HG03097 (cell line): ENCODE measurements at regions not wholly inside any gene's neighbourhood (a gene's known extent, or its start where the extent isn't known, plus 50 kb on each side); places are given as distances from the start of the nearest gene placed in this dataset.
"Not testable (repeated sequence)": the region's sequence is repeated elsewhere in the genome, so short reads cannot be mapped to it uniquely, and the experiment has no call there.

Source experiments
- ATAC-seq: cut with Tn5 transposase; IDR thresholded peaks from one replicate; pipeline ENCODE4 v1.9.1; 2021; ENCODE audit not compliant: unreplicated experiment, low FRiP score

GRCh38 chr18:10134749-10135148 lies 220.9 kb downstream of the VAPA start:
- not testable (repeated sequence) for ATAC-seq

- ATAC-seq: no peak
These were observed 221.6 kb downstream of the VAPA start for GRCh38 chr18:10135302-10135926.

GRCh38 chr18:10138719-10139118 lies 224.9 kb downstream of the VAPA start:
- ATAC-seq: no peak

GRCh38 chr18:10139783-10140410 lies 226.1 kb downstream of the VAPA start:
- ATAC-seq: no peak

- no peak for ATAC-seq
These were observed 226.9 kb downstream of the VAPA start for GRCh38 chr18:10140461-10141282.

GRCh38 chr18:10141559-10141958 lies 227.7 kb downstream of the VAPA start:
- ATAC-seq: no peak

- ATAC-seq: no peak
These were observed 228.2 kb downstream of the VAPA start for GRCh38 chr18:10142056-10142455.

- no peak for ATAC-seq
These were observed 228.8 kb downstream of the VAPA start for GRCh38 chr18:10142496-10143160.

- no peak for ATAC-seq
These were observed 229.8 kb downstream of the VAPA start for GRCh38 chr18:10143596-10143995.

- ATAC-seq: no peak
These were observed 231.7 kb downstream of the VAPA start for GRCh38 chr18:10145546-10145945.

- ATAC-seq: no peak
These were observed 233.4 kb downstream of the VAPA start for GRCh38 chr18:10147226-10147625.

GRCh38 chr18:10147752-10148151 lies 233.9 kb downstream of the VAPA start:
- ATAC-seq: no peak

- no peak for ATAC-seq
These were observed 234.5 kb downstream of the VAPA start for GRCh38 chr18:10148189-10148929.

GRCh38 chr18:10149768-10150556 lies 236.1 kb downstream of the VAPA start:
- ATAC-seq: no peak

GRCh38 chr18:10150576-10150975 lies 236.8 kb downstream of the VAPA start:
- not testable (repeated sequence) for ATAC-seq

- no peak for ATAC-seq
These were observed 238.7 kb downstream of the VAPA start for GRCh38 chr18:10152475-10152874.

- no peak for ATAC-seq
These were observed 240.3 kb downstream of the VAPA start for GRCh38 chr18:10153924-10154752.

GRCh38 chr18:10157706-10158105 lies 243.9 kb downstream of the VAPA start:
- ATAC-seq: no peak

- ATAC-seq: no peak
These were observed 246.4 kb downstream of the VAPA start for GRCh38 chr18:10160251-10160650.
